A549 (cell line): ENCODE measurements at regions not wholly inside any gene's neighbourhood (a gene's known extent, or its start where the extent isn't known, plus 50 kb on each side); places are given as distances from the start of the nearest gene placed in this dataset.

ENCODE experiments used
- CBX2 ChIP-seq: fragments of 200-600 bp; sonication (generic); IDR thresholded peaks from 2 replicates; pipeline ENCODE4 v1.6.1; 2016; ENCODE audit warnings: low read depth, mild to moderate bottlenecking, borderline replicate concordance
- CEBPB ChIP-seq, 2 experiments: fragments of >200 bp in 1 of 2; sonication (Bioruptor Twin) in 1 of 2; formaldehyde crosslinking in 1 of 2; IDR thresholded peaks; 2 replicates each; pipeline ENCODE4 v1.6.1; 2012 to 2016
- FOSL2 ChIP-seq, 2 experiments: fragments of 450-650 bp in 1 of 2; fragments of >200 bp in 1 of 2; sonication (Bioruptor Twin) in 1 of 2; formaldehyde crosslinking; IDR thresholded peaks; 2 replicates each; pipeline versions ENCODE4 v1.5.0 to v1.6.1; 2016 to 2020; ENCODE audit warnings: mild to moderate bottlenecking in 1 of 2, moderate library complexity in 1 of 2
- HDAC2 ChIP-seq: fragments of 200-600 bp; sonication (generic); IDR thresholded peaks from 2 replicates; pipeline ENCODE4 v1.6.1; 2016
- JUNB ChIP-seq: fragments of >200 bp; sonication (Bioruptor Twin); formaldehyde crosslinking; IDR thresholded peaks from 2 replicates; pipeline ENCODE4 v1.6.1; 2016
- KDM5A ChIP-seq: fragments of 200-600 bp; sonication (generic); IDR thresholded peaks from 2 replicates; pipeline ENCODE4 v1.6.1; 2016; ENCODE audit warnings: antibody characterized with exemption, mild to moderate bottlenecking
- MYC ChIP-seq: IDR thresholded peaks from 2 replicates; pipeline ENCODE4 v1.6.1; 2012; ENCODE audit warnings: mild to moderate bottlenecking, inconsistent platforms, low read length, improper control_type of control experiment, borderline replicate concordance
- POLR2A ChIP-seq: IDR thresholded peaks from 2 replicates; pipeline ENCODE4 v1.6.1; 2012; ENCODE audit warnings: mild to moderate bottlenecking, low read length
- RAD21 ChIP-seq, 2 experiments: fragments of >200 bp in 1 of 2; sonication (Bioruptor Twin) in 1 of 2; formaldehyde crosslinking in 1 of 2; IDR thresholded peaks in 1 of 2; conservative IDR thresholded peaks in 1 of 2; 2 replicates in 1 of 2; 3 replicates in 1 of 2; pipeline ENCODE4 v1.6.1; 2012 to 2018; ENCODE audit warnings: inconsistent platforms in 1 of 2
- RFX5 ChIP-seq: fragments of 450-650 bp; IDR thresholded peaks from 2 replicates; pipeline ENCODE4 v1.7.1; 2014; ENCODE audit warnings: antibody characterized with exemption, mild to moderate bottlenecking, moderate library complexity
- TF ChIP-seq, protein P1 (sequence below): fragments of >200 bp; sonication (Bioruptor Twin); formaldehyde crosslinking; IDR thresholded peaks from 3 replicates; pipeline ENCODE4 v1.5.1; 2016
- TF ChIP-seq, protein P2 (sequence below): fragments of 450-650 bp; IDR thresholded peaks from 2 replicates; pipeline ENCODE4 v1.6.1; 2014; ENCODE audit warnings: antibody characterized with exemption
- TF ChIP-seq, protein P3 (sequence below): IDR thresholded peaks from 2 replicates; pipeline ENCODE4 v1.6.1; 2012; ENCODE audit warnings: low read depth, borderline replicate concordance

DNA sequence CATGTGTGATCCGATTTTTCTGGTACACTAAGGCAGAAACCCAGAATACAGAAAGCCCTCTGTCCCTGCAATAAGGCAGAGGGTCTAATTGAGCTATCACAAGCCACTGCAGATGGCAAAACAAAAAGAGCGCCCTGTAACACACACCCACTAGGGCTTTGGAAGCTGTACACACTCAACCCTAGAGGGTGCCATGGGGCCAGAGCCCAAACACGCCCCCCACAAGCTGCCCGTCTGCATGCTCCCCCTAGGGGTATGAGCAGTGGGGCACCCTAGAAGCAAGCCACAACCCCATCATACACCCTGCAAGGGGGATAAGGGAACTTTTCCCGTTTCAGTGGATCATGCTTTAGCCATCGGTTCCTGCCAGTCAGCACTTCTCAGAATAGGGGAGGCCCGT lies 62.2 kb upstream of the PDE10A start:
- TF ChIP-seq, protein P1, sequence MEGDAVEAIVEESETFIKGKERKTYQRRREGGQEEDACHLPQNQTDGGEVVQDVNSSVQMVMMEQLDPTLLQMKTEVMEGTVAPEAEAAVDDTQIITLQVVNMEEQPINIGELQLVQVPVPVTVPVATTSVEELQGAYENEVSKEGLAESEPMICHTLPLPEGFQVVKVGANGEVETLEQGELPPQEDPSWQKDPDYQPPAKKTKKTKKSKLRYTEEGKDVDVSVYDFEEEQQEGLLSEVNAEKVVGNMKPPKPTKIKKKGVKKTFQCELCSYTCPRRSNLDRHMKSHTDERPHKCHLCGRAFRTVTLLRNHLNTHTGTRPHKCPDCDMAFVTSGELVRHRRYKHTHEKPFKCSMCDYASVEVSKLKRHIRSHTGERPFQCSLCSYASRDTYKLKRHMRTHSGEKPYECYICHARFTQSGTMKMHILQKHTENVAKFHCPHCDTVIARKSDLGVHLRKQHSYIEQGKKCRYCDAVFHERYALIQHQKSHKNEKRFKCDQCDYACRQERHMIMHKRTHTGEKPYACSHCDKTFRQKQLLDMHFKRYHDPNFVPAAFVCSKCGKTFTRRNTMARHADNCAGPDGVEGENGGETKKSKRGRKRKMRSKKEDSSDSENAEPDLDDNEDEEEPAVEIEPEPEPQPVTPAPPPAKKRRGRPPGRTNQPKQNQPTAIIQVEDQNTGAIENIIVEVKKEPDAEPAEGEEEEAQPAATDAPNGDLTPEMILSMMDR = no peak
- TF ChIP-seq POLR2A = no peak
- TF ChIP-seq, protein P2, sequence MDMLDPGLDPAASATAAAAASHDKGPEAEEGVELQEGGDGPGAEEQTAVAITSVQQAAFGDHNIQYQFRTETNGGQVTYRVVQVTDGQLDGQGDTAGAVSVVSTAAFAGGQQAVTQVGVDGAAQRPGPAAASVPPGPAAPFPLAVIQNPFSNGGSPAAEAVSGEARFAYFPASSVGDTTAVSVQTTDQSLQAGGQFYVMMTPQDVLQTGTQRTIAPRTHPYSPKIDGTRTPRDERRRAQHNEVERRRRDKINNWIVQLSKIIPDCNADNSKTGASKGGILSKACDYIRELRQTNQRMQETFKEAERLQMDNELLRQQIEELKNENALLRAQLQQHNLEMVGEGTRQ = no peak
- TF ChIP-seq HDAC2 = no peak
- TF ChIP-seq RFX5 = no peak
- TF ChIP-seq RAD21 (conservative IDR thresholded peaks at IDR 0.05 in 1 of 2, IDR thresholded peaks at IDR 0.05 in 1 of 2) = no peak
- TF ChIP-seq CBX2 = no peak
- TF ChIP-seq JUNB = no peak
- no peak for TF ChIP-seq CEBPB (IDR thresholded peaks at IDR 0.05)
- no peak for TF ChIP-seq FOSL2 (IDR thresholded peaks at IDR 0.05)
- TF ChIP-seq FOSL2 (CRISPR knock-in tag; IDR thresholded peaks at IDR 0.05) = no peak
- no peak for TF ChIP-seq MYC
- no peak for TF ChIP-seq KDM5A
- TF ChIP-seq, protein P3, sequence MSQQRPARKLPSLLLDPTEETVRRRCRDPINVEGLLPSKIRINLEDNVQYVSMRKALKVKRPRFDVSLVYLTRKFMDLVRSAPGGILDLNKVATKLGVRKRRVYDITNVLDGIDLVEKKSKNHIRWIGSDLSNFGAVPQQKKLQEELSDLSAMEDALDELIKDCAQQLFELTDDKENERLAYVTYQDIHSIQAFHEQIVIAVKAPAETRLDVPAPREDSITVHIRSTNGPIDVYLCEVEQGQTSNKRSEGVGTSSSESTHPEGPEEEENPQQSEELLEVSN = no peak
